Neuron (in vitro differentiated cells): ENCODE measurements at regions not wholly inside any gene's neighbourhood (a gene's known extent, or its start where the extent isn't known, plus 50 kb on each side); places are given as distances from the start of the nearest gene placed in this dataset.
"Not testable (repeated sequence)": the region's sequence is repeated elsewhere in the genome, so short reads cannot be mapped to it uniquely, and the experiment has no call there.

Experiments used
- H2AFZ ChIP-seq: one replicate; pipeline ENCODE4 v1.6.1; 2013; ENCODE audit warnings: low read depth, mild to moderate bottlenecking, inconsistent platforms, low read length, moderate library complexity
- H3K27me3 ChIP-seq: one replicate; pipeline ENCODE4 v1.6.1; 2013; ENCODE audit warnings: low read length; ENCODE audit not compliant: insufficient read depth
- H3K36me3 ChIP-seq: one replicate; pipeline ENCODE4 v1.6.1; 2013; ENCODE audit warnings: low read length; ENCODE audit not compliant: insufficient read depth
- H3K4me1 ChIP-seq: one replicate; pipeline ENCODE4 v1.6.1; 2013; ENCODE audit warnings: low read length; ENCODE audit not compliant: insufficient read depth
- H3K4me3 ChIP-seq: 2 replicates; pipeline ENCODE4 v1.5.1; 2013; ENCODE audit warnings: mild to moderate bottlenecking, low read length, moderate library complexity
- H3K9me3 ChIP-seq: one replicate; pipeline ENCODE4 v1.6.1; 2013; ENCODE audit warnings: low read length

DNA sequence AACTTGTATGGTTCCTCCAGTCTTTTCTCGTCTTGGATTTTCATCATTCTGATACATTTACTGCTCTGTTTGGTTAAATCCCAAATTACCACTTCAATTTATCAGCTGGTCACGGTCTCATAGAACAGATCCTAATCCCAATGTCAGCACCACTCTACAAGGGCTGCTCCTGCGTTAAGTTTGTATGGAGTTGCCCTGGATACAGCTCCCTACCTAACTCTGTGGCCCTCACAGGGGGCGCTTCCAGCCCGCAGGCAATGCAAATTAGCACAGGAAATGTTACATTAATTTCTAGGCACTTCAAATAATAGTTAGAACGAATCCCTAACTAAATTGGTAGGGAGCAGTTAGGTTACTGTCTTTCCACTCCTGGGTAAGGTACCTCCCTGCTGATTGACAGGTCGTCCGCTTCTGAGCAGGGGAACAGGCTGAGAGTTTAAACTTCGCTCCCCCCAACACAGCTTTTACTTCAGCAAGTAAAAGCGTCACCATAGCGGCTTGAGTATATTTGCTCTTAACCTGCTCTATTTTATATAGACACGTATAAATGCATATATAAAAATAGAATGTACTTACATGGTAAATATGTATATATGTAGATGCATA lies 238.5 kb upstream of the FANCL start:
- H2AFZ ChIP-seq, result no peak overlapping the region
- no peaks in the 10 kb centered on the region for H3K36me3 ChIP-seq
- no peaks in the 10 kb centered on the region for H3K9me3 ChIP-seq
- no peaks in the 10 kb centered on the region for H3K27me3 ChIP-seq
- H3K4me1 ChIP-seq, result peaks cover 3% of the 10 kb centered on the region
- H3K4me3 ChIP-seq, result no peak overlapping the region

DNA sequence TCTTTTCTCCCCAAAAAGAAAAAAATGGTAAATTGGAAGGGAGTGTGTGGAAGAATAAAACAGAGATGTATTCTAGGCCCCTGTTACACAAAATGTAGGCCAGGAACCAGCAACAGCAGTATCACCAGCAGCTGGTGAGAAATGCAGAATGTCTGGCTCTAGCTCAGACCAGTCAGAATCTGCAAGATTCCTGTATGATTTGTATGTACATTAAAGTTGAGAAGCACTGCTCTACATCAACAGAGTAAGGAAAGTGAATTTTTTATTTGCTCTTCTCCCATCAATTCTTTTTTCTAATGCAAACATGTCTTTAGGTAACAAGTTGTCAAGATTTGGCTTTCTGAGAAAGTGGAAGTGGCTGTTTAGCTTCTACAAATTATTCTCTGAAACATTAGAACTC lies 235.4 kb upstream of the FANCL start:
- Histone ChIP-seq H3K36me3 (no peaks in the 10 kb centered on the region), H3K9me3 (no peaks in the 10 kb centered on the region), H3K4me1 (peaks cover 3% of the 10 kb centered on the region), H3K27me3 (no peaks in the 10 kb centered on the region), H2AFZ (no peak overlapping the region), H3K4me3 (no peak overlapping the region)

DNA sequence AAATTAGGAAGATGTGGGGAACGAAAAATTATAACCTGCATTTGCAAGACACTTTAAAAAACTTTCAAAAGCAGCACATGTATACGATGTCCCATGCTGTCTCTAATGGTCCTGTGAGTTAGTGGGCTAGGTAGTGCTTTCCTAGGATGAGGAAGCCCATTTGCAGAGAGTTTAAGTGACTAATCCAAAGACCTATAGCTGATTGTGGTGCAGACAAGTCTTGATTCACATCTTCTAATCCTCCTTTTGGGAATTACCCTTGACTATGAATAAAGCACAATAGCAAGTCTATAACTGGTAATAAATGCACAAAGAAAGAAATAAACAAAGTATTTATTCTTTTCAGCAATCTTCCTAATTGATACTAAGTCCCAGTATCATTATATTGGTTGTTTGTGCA lies 234.6 kb upstream of the FANCL start:
- H3K4me1 ChIP-seq, result peaks cover 3% of the 10 kb centered on the region

DNA sequence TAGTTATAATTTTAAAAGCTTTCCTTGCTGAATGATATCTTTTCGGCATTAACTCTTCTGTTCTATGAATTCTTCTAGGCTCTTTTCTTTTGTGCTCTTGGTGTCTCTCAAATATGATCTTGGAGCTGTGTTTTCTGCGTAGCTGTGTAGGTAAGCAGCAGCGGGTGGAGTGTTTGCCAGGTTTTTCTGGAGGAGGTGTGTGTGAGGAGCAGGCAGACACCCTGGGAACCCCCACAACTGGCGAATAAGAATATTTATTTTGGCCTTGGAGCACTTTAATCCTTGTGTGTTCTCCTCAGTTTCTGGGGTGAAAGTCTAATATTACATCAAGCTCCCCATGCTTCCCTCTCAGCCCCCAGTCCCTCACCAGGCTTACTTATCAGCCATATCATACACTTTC lies 232.0 kb upstream of the FANCL start:
- no peak overlapping the region for H2AFZ ChIP-seq
- no peaks in the 10 kb centered on the region for H3K27me3 ChIP-seq
- H3K4me1 ChIP-seq, result no peaks in the 10 kb centered on the region
- H3K4me3 ChIP-seq, result no peak overlapping the region
- H3K36me3 ChIP-seq, result no peaks in the 10 kb centered on the region
- H3K9me3 ChIP-seq, result no peaks in the 10 kb centered on the region

More for the DNA sequence above, 234.6 kb upstream of the FANCL start:
- H3K9me3 ChIP-seq, result no peaks in the 10 kb centered on the region
- H3K36me3 ChIP-seq, result no peaks in the 10 kb centered on the region
- no peak overlapping the region for H2AFZ ChIP-seq
- H3K4me3 ChIP-seq, result no peak overlapping the region
- H3K27me3 ChIP-seq, result no peaks in the 10 kb centered on the region

DNA sequence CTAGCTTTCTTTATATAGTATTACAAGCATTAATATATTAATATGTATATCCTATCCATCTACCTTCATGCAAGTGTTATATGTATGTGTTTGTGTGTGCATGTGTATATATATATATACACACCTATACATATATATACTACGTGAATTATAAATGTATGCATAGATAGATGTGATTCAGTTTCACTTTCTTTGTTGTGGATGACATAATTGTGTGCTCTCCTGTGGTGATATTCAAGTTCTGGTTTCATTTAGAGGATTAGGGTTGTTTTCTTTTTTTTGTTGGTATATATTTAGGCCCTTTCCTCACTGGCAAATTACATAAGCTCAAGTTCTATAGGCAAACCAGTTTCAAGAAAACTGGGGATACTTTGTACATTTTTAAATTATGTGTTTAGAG lies 225.7 kb upstream of the FANCL start:
- no peaks in the 10 kb centered on the region for H3K36me3 ChIP-seq
- H3K9me3 ChIP-seq, result no peaks in the 10 kb centered on the region
- no peak overlapping the region for H2AFZ ChIP-seq
- H3K27me3 ChIP-seq, result no peaks in the 10 kb centered on the region
- no peaks in the 10 kb centered on the region for H3K4me1 ChIP-seq
- H3K4me3 ChIP-seq, result no peak overlapping the region

DNA sequence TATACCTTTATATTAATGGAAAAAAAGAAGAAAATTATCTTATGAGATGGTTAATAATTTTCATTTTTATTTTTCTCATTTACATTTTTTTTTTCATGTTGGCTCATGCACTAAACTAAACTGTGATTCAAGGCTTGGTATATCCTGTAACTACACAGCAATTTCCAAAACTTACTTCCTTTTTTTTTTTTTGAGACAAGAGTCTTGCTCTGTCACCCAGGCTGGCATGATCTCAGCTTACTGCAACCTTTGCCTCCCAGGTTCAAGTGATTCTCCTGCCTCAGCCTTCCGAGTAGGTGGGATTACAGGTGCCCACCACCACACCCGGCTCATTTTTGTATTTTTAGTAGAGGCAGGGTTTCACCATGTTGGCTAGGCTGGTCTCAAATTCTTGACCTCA lies 224.9 kb upstream of the FANCL start:
- H3K27me3 ChIP-seq, H3K4me3 ChIP-seq, H2AFZ ChIP-seq, H3K36me3 ChIP-seq, H3K4me1 ChIP-seq, H3K9me3 ChIP-seq: not testable (repeated sequence)

DNA sequence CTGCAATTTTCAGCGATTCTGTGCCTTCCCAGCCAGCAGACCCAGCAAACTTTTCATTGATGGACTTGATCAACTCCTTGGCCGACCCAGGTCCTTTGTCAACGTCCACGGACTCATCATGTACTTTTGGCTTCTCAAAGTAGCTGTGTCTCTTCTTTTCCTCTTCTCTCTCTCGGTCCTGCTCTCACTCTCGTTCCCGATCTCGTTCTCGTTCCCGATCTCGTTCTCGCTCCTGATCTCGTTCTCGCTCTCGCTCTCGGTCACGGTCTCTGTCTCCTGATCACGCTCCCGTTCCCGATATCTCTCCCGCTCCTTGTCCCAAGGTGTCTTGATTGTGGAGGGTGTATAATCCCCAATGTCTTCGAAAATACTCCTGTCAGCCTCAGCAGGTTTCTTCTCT lies 219.5 kb upstream of the FANCL start:
- Histone ChIP-seq H3K4me1 (no peaks in the 10 kb centered on the region), H2AFZ (no peak overlapping the region), H3K27me3 (no peaks in the 10 kb centered on the region), H3K36me3 (no peaks in the 10 kb centered on the region), H3K4me3 (no peak overlapping the region), H3K9me3 (no peaks in the 10 kb centered on the region)

DNA sequence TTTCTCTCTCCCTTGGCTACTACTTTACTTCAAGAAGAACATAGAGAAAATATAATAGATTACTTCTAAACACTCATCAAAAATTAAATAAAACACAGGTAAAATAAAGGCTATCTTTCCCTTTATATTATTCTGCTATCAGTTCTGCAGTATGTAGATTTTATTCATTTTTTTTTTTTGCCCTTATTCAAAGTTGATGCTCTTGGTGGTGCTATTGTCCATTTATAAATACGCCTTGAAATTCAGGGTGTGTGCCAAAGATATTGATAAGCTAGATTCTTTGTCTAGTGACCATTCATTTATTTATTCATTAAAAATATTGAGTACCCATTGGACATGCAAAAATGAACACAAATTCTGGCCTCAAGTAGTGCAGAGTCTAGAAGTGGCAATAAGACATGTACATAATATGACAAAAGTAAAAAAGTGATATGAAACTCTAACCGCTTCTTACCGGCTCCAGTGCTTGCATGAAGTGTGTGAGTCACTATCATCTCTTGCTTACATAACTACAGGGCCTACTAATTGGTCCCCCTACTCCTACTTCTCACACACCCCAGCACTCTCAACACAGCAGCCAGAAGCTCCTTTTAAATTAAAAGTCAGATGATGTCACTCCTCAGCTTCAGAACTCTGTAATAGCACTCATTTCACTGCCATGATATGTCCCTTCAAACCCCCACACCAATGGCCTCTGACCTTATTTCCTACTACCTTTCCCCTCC lies 208.3 kb upstream of the FANCL start:
- no peak overlapping the region for H2AFZ ChIP-seq
- no peak overlapping the region for H3K4me3 ChIP-seq
- H3K4me1 ChIP-seq, result peaks cover 7% of the 10 kb centered on the region
- H3K36me3 ChIP-seq, result no peaks in the 10 kb centered on the region
- H3K27me3 ChIP-seq, result no peaks in the 10 kb centered on the region
- no peaks in the 10 kb centered on the region for H3K9me3 ChIP-seq

DNA sequence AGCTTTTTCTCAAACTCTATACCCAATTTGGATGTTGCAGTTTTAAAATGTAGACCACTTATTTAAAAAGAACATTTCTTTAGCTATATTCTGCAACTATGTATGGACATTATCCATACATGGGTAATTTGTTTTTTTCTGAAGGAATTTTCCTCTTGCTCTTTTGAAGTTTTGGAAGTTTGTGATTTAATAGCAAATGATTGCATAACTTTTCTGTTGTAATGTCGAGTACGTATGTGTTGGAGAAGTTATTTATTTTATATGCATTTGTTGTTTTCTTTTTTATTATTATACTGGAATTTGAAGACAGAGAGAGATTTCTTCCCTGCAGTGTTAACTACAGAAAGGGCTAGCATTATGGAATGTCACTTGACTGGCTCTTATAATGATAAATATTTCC lies 207.7 kb upstream of the FANCL start:
- H3K4me1 ChIP-seq, result peaks cover 7% of the 10 kb centered on the region
- no peaks in the 10 kb centered on the region for H3K27me3 ChIP-seq
- H3K9me3 ChIP-seq, result no peaks in the 10 kb centered on the region
- H2AFZ ChIP-seq, result no peak overlapping the region
- no peak overlapping the region for H3K4me3 ChIP-seq
- no peaks in the 10 kb centered on the region for H3K36me3 ChIP-seq

DNA sequence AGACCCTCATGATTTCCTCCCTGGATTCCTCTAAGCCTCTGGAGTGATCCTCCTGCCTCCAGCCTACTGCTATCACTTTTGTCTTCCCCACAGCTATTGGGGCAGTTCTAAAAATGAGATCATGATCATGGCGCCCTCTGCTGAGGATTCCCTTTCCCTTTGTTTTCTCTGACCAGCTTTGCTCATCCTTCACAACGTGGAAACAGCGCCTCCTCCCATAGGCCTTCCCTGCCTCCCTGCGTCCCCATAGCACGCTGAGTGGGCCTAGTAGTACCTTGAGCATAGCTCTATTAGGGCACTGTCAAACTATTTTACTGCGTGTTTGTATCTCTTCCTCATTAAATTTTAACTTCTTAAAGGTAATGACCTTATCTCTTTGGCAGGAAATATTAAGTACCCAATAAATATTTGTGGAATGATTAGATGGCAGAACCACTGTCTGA lies 207.0 kb upstream of the FANCL start:
- Histone ChIP-seq H3K4me3 (no peak overlapping the region), H3K36me3 (no peaks in the 10 kb centered on the region), H3K27me3 (no peaks in the 10 kb centered on the region), H3K4me1 (peaks cover 7% of the 10 kb centered on the region), H3K9me3 (no peaks in the 10 kb centered on the region), H2AFZ (peak overlapping the region; percentile 44)

DNA sequence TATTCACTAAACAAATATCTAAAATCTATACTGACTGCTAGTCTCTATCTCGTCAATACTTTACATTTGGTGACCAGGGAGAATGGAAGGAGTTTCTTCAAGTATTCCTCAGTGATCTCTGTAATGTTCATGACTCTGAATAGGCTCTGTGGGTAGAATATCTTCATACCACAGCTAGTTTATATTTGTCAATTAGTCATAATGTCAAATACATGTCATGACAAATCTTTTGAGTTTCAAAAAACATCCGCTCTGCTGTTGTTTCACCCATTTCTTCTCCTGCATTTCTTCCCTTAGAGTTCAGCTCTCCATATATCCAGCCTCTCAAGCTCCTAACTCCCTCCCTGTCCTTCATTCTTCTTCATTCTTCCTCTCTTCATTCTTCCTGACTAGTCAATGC lies 206.5 kb upstream of the FANCL start:
- Histone ChIP-seq H3K9me3 (no peaks in the 10 kb centered on the region), H2AFZ (peak overlapping the region; percentile 44)

DNA sequence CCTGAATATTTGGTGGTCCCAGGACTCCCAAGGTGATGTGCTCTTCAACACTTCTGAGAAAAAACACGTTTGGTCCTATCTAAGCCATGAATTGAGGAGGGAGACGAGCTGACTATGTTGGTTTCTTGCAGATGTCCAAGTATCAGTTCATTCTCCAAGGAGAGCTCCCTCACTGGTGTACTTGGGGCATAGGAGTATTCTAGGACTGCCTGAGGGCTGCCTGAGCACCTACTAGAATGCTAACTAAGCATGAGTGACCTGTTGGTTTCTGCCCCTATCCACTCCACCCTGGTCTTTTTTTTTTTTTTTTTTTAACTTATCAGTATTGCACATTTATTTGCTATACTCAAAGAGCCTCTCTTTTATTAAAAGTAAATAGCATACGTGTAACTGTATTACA lies 200.5 kb upstream of the FANCL start:
- H3K27me3 ChIP-seq, result no peaks in the 10 kb centered on the region
- H3K9me3 ChIP-seq, result no peaks in the 10 kb centered on the region
- H2AFZ ChIP-seq, result no peak overlapping the region
- H3K4me3 ChIP-seq, result no peak overlapping the region
- no peaks in the 10 kb centered on the region for H3K36me3 ChIP-seq
- no peaks in the 10 kb centered on the region for H3K4me1 ChIP-seq

More for the DNA sequence above, 206.5 kb upstream of the FANCL start:
- Histone ChIP-seq H3K4me1 (peaks cover 7% of the 10 kb centered on the region), H3K27me3 (no peaks in the 10 kb centered on the region), H3K4me3 (no peak overlapping the region), H3K36me3 (no peaks in the 10 kb centered on the region)

DNA sequence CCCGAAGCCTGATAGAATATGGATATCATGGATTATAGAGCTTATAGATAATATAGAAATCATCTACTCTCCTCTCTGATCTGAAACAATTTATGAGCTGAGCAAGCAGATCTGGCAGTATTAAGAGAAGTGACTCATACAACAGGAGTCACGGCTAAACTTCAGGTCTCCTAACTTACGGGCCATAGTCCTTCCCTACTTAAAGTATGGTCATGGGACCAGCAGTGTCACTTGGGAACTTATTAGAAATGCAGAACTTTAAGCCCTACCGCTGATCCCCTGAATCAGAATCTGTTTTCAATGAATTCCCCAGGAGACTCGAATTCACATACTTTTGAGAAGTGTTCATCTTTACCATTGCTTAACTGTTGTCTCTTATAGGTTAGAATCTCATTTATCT lies 195.7 kb upstream of the FANCL start:
- H2AFZ ChIP-seq, result no peak overlapping the region
- H3K4me3 ChIP-seq, result no peak overlapping the region
- H3K9me3 ChIP-seq, result no peaks in the 10 kb centered on the region
- no peaks in the 10 kb centered on the region for H3K36me3 ChIP-seq
- H3K4me1 ChIP-seq, result no peaks in the 10 kb centered on the region
- H3K27me3 ChIP-seq, result no peaks in the 10 kb centered on the region

DNA sequence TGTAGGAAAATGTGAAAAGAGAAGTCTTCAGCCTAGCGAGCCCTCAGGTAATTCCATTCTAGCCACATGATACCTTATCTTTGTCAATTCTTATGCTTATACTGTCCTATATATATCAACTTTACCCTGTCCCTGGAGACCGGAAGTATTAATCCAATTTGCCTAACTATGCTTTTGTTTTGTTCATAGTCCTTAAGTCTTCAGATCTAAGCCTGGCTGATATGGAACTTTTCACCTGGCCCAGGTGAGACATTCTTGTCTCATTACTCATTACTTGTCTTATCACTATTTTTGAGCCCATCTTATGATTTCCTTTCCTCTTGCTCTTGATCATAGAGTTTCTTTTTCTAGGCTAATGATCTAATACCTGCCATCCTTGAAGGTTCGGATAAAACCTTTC lies 194.1 kb upstream of the FANCL start:
- H3K9me3 ChIP-seq, result no peaks in the 10 kb centered on the region
- no peaks in the 10 kb centered on the region for H3K27me3 ChIP-seq
- H2AFZ ChIP-seq, result no peak overlapping the region
- no peaks in the 10 kb centered on the region for H3K36me3 ChIP-seq
- no peaks in the 10 kb centered on the region for H3K4me1 ChIP-seq
- no peak overlapping the region for H3K4me3 ChIP-seq
